Transverse colon (tissue), 4 donors: ENCODE measurements at regions not wholly inside any gene's neighbourhood (a gene's known extent, or its start where the extent isn't known, plus 50 kb on each side); places are given as distances from the start of the nearest gene placed in this dataset.

Source experiments
- DNase-seq: peaks from one replicate; pipeline ENCODE4 v3.0.0-alpha.2; 2019
- H3K27ac ChIP-seq, 4 donors: fragments of 200-600 bp; sonication (generic); 2 replicates each; pipeline ENCODE4 v1.5.1; 2016 to 2018; ENCODE audit warnings: inconsistent platforms in 4 of 4
- H3K27me3 ChIP-seq: fragments of 200-600 bp; sonication (generic); 2 replicates; pipeline ENCODE4 v1.5.1; 2017; ENCODE audit warnings: inconsistent platforms
- H3K36me3 ChIP-seq, 4 donors: fragments of 200-600 bp; sonication (generic); 2 replicates each; pipeline ENCODE4 v1.5.1; 2017 to 2019; ENCODE audit warnings: inconsistent platforms in 4 of 4
- H3K4me1 ChIP-seq, 4 donors: fragments of 200-600 bp; sonication (generic); 2 replicates each; pipeline ENCODE4 v1.5.1; 2017 to 2020; ENCODE audit warnings: inconsistent platforms in 4 of 4
- H3K4me3 ChIP-seq, 4 donors: fragments of 200-600 bp; sonication (generic); 1 replicate in 1 of 4; 2 replicates in 3 of 4; pipeline versions ENCODE4 v1.5.1 to v1.6.1; 2017 to 2019; ENCODE audit warnings: inconsistent platforms in 4 of 4
- H3K9me3 ChIP-seq, 2 donors: fragments of 200-600 bp; sonication (generic); 2 replicates each; pipeline ENCODE4 v1.5.1; 2017 to 2019; ENCODE audit warnings: inconsistent platforms in 2 of 2
- EP300 ChIP-seq: sonication (generic); formaldehyde crosslinking; IDR thresholded peaks from one replicate; pipeline ENCODE4 v1.6.1; 2017; ENCODE audit warnings: antibody characterized with exemption, low read depth
- POLR2A ChIP-seq: fragments of 450-650 bp; IDR thresholded peaks from one replicate; pipeline ENCODE4 v1.6.1; 2016; ENCODE audit warnings: antibody characterized with exemption, mild to moderate bottlenecking, moderate library complexity
- POLR2AphosphoS5 ChIP-seq, 3 donors: sonication (generic); formaldehyde crosslinking; IDR thresholded peaks; one replicate each; pipeline ENCODE4 v1.6.1; 2016; ENCODE audit warnings: antibody characterized with exemption in 3 of 3
- WGBS, 2 donors: methylation state at CpG; one replicate each; pipeline ENCODE4 v1.1.5; 2018; ENCODE audit warnings: low coverage in 1 of 2; 5-methylcytosine and 5-hydroxymethylcytosine counted together
- in situ Hi-C, 4 donors: fragments of 200-750 bp; cut with MboI; loops; one replicate each; pipeline versions ENCODE4 v1.15.0 to v1.15.1; 2017; ENCODE audit warnings: low sequenced_read_pairs in 3 of 4, low pct_ligation_motif_present in 1 of 4, low pct_unique_long_range_greater_than_20kb in 1 of 4
- intact Hi-C: fragments of 100-400 bp; cut with DNase I; formaldehyde crosslinking; loops from one replicate; pipeline ENCODE4 v1.15.1; 2023; ENCODE audit warnings: low total_unique reads
- TF ChIP-seq, protein P1 (sequence below), 5 experiments: fragments of 200-600 bp in 3 of 5; fragments of 450-650 bp in 2 of 5; sonication (generic) in 3 of 5; IDR thresholded peaks; 1 replicate in 2 of 5; 2 replicates in 3 of 5; pipeline ENCODE4 v1.5.1; 2016 to 2017; ENCODE audit warnings: antibody characterized with exemption in 5 of 5, inconsistent platforms in 3 of 5, mild to moderate bottlenecking in 2 of 5, moderate library complexity in 1 of 5

DNA sequence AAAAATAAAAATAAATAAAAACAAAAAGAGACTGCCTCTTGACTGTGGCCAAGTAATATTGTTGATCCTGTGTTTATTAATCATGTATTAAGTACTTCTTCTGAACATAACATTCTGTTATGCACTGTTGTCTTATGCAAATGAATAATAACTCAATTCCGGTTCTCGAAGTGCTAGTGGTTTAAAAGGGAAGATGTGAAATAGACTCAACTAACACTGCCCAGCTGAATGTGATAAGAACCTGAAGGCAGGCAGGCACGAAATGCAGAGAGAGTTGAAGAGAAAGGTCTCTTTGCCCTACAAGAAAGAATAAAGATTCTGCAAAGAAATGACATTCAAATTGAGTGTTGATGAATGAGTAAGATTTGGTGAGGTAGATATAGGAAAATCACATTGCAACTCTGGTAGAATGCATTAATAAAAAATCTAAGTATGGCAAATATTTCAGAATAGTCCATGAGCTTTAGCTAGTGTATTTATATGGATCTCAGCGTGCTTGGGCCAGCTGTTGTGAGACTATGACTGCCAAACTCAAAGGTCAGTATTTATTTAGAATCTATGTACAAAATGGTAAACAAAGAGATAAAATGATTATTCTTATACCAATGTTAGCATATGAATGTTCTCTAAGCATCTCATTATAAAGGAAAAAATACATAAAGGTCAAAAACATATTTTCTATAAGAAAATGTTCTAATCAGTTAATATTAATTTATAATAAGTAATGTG is 352.3 kb upstream of the CDH7 start:
- Histone ChIP-seq H3K27ac (no peak overlapping the region), H3K4me1 (no peaks in the 10 kb centered on the region), H3K36me3 (no peaks in the 10 kb centered on the region), H3K27me3 (no peaks in the 10 kb centered on the region), H3K9me3 (no peaks in the 10 kb centered on the region), H3K4me3 (no peak overlapping the region)
- intact Hi-C loops (no loop called here), in situ Hi-C loops (no loop called here)
- WGBS, 2 donors: 47 to 61% methylated on average over 4 of the region's 4 CpGs
- TF ChIP-seq POLR2A (no peak), POLR2AphosphoS5 (IDR thresholded peaks at IDR 0.05) (no peak), EP300 (no peak)
- TF ChIP-seq, protein P1, sequence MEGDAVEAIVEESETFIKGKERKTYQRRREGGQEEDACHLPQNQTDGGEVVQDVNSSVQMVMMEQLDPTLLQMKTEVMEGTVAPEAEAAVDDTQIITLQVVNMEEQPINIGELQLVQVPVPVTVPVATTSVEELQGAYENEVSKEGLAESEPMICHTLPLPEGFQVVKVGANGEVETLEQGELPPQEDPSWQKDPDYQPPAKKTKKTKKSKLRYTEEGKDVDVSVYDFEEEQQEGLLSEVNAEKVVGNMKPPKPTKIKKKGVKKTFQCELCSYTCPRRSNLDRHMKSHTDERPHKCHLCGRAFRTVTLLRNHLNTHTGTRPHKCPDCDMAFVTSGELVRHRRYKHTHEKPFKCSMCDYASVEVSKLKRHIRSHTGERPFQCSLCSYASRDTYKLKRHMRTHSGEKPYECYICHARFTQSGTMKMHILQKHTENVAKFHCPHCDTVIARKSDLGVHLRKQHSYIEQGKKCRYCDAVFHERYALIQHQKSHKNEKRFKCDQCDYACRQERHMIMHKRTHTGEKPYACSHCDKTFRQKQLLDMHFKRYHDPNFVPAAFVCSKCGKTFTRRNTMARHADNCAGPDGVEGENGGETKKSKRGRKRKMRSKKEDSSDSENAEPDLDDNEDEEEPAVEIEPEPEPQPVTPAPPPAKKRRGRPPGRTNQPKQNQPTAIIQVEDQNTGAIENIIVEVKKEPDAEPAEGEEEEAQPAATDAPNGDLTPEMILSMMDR (IDR thresholded peaks at IDR 0.05): no peak
- no peak for DNase-seq

DNA sequence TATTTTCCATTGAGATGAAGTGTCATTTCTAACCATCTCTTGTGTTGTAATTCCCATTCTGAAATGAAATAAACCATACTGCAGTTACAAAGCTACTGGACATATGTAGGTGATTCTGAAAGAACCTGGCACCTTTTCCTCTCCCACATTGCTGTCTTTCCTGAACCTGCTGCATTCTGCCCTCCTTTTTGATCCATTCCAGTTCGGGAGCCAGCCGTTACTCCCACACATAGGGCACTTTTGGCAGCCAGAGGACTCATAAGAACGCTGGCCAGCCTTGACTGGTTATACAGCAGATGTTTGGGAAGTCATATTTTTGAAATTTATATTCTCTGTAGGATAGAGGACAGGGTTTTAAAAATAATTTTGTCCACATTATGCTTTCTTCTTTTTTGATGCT is 369.8 kb upstream of the CDH7 start:
- Histone ChIP-seq H3K4me1 (no peaks in the 10 kb centered on the region), H3K36me3 (no peaks in the 10 kb centered on the region), H3K27me3 (no peaks in the 10 kb centered on the region), H3K27ac (no peak overlapping the region), H3K4me3 (no peak overlapping the region), H3K9me3 (no peaks in the 10 kb centered on the region)
- in situ Hi-C loops (no loop called here), intact Hi-C loops (no loop called here)
- TF ChIP-seq, protein P1 (IDR thresholded peaks at IDR 0.05): no peak
- TF ChIP-seq POLR2A (no peak), POLR2AphosphoS5 (IDR thresholded peaks at IDR 0.05) (no peak), EP300 (no peak)
- DNase-seq: no peak
- 0 to 54% methylated on average over 1 to 3 of the region's 3 CpGs for WGBS, 2 donors

DNA sequence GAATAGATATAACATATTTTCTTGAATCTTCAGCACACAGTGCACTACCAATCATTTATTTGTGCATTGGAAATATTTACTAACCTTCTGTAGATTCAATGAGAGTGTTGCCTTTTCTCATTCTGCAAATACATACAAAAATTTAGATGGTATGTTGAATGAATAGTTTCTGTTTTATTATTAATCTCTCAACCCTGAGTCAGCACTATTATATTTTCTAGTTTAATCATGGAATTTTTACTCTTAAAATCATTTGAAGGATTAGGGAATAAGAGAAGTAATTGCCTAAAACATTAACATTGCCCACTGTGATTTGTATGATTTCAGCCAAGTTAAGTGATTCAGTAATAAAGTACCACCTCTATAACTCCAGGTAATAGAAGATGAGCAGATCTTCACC is 370.2 kb upstream of the CDH7 start:
- H3K4me1 ChIP-seq: no peaks in the 10 kb centered on the region
- H3K4me3 ChIP-seq: no peak overlapping the region
- TF ChIP-seq, protein P1 (IDR thresholded peaks at IDR 0.05): no peak
- no peak for TF ChIP-seq POLR2A
- no peak for TF ChIP-seq EP300
- no peak for TF ChIP-seq POLR2AphosphoS5 (IDR thresholded peaks at IDR 0.05)
- DNase-seq: no peak
- no peaks in the 10 kb centered on the region for H3K9me3 ChIP-seq
- intact Hi-C loops (no loop called here), in situ Hi-C loops (no loop called here)
- no peaks in the 10 kb centered on the region for H3K27me3 ChIP-seq
- no peak overlapping the region for H3K27ac ChIP-seq
- H3K36me3 ChIP-seq: no peaks in the 10 kb centered on the region

DNA sequence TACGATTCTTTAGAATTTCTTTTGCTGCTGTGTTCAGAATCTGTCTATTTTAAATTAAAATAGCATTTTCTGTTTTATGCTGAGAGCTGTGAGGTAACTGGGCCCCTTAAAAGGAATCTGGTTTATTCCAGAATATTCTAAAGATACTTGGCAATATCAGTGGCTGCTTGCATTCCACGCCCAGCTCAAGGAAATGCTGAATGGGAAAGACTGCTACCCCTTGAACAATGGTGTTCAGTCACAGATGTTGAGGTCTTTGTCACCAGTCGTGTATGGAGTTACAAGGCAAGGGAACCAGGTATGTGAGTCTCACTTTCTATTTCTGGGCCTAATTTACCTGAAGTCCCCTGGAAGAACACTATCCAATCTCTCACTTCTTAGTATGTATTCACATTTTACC is 377.9 kb upstream of the CDH7 start:
- in situ Hi-C loops: no loop called here
- Histone ChIP-seq H3K4me3 (no peak overlapping the region), H3K27me3 (no peaks in the 10 kb centered on the region), H3K27ac (no peak overlapping the region), H3K36me3 (no peaks in the 10 kb centered on the region), H3K9me3 (no peaks in the 10 kb centered on the region), H3K4me1 (no peaks in the 10 kb centered on the region)
- TF ChIP-seq, protein P1 (IDR thresholded peaks at IDR 0.05): no peak
- no peak for TF ChIP-seq EP300
- TF ChIP-seq POLR2A: no peak
- TF ChIP-seq POLR2AphosphoS5 (IDR thresholded peaks at IDR 0.05): no peak
- WGBS, 2 donors: 73 to 75% methylated on average over 2 to 3 of the region's 3 CpGs
- no peak for DNase-seq
- intact Hi-C loops: no loop called here
